HS-5 (cell line): ENCODE measurements at regions not wholly inside any gene's neighbourhood (a gene's known extent, or its start where the extent isn't known, plus 50 kb on each side); places are given as distances from the start of the nearest gene placed in this dataset.
"Not testable (repeated sequence)": the region's sequence is repeated elsewhere in the genome, so short reads cannot be mapped to it uniquely, and the experiment has no call there.

Source experiments
- DNase-seq: peaks from one replicate; pipeline ENCODE4 v3.0.0-alpha.2; 2012; ENCODE audit warnings: low read depth

- no peak for DNase-seq
These were observed 95.9 kb upstream of the SMARCA2 start for GRCh38 chr9:1919229-1919628.

GRCh38 chr9:1920386-1920785 is 94.8 kb upstream of the SMARCA2 start:
- no peak for DNase-seq

GRCh38 chr9:1922026-1922425 is 93.1 kb upstream of the SMARCA2 start:
- no peak for DNase-seq

GRCh38 chr9:1927546-1927945 is 87.6 kb upstream of the SMARCA2 start:
- DNase-seq: no peak

GRCh38 chr9:1929134-1929533 is 86.0 kb upstream of the SMARCA2 start:
- no peak for DNase-seq

- DNase-seq: no peak
These were observed 85.4 kb upstream of the SMARCA2 start for GRCh38 chr9:1929722-1930244.

- DNase-seq: not testable (repeated sequence)
These were observed 84.9 kb upstream of the SMARCA2 start for GRCh38 chr9:1930245-1930736.

GRCh38 chr9:1938135-1938534 is 77.0 kb upstream of the SMARCA2 start:
- DNase-seq: no peak

- no peak for DNase-seq
These were observed 76.4 kb upstream of the SMARCA2 start for GRCh38 chr9:1938675-1939170.

- DNase-seq: no peak
These were observed 75.7 kb upstream of the SMARCA2 start for GRCh38 chr9:1939466-1939865.

GRCh38 chr9:1939926-1940368 is 75.2 kb upstream of the SMARCA2 start:
- DNase-seq: no peak

- DNase-seq: no peak
These were observed 73.2 kb upstream of the SMARCA2 start for GRCh38 chr9:1941989-1942388.

GRCh38 chr9:1946526-1947283 is 68.4 kb upstream of the SMARCA2 start:
- no peak for DNase-seq

GRCh38 chr9:1947438-1947837 is 67.7 kb upstream of the SMARCA2 start:
- DNase-seq: no peak

- no peak for DNase-seq
These were observed 66.6 kb upstream of the SMARCA2 start for GRCh38 chr9:1948541-1948940.

GRCh38 chr9:1951446-1951845 is 63.7 kb upstream of the SMARCA2 start:
- DNase-seq: no peak

GRCh38 chr9:1952001-1952400 is 63.1 kb upstream of the SMARCA2 start:
- DNase-seq: no peak

- DNase-seq: no peak
These were observed 60.9 kb upstream of the SMARCA2 start for GRCh38 chr9:1954238-1954637.

GRCh38 chr9:1956958-1957357 is 58.2 kb upstream of the SMARCA2 start:
- no peak for DNase-seq

- DNase-seq: no peak
These were observed 57.3 kb upstream of the SMARCA2 start for GRCh38 chr9:1957856-1958255.

- no peak for DNase-seq
These were observed 55.8 kb upstream of the SMARCA2 start for GRCh38 chr9:1959371-1959770.

GRCh38 chr9:1960342-1961042 is 54.7 kb upstream of the SMARCA2 start:
- no peak for DNase-seq

- no peak for DNase-seq
These were observed 53.0 kb upstream of the SMARCA2 start for GRCh38 chr9:1962122-1962521.
